ENCODE measurements at regions not wholly inside any gene's neighbourhood (a gene's known extent, or its start where the extent isn't known, plus 50 kb on each side); places are given as distances from the start of the nearest gene placed in this dataset.
"Not testable (repeated sequence)": the region's sequence is repeated elsewhere in the genome, so short reads cannot be mapped to it uniquely, and the experiment has no call there.

GRCh38 chr10:30542001-30542894, 87.3 kb downstream of the LYZL2 start:
- no peak for TF ChIP-seq CTCF (IDR thresholded peaks at IDR 0.05; ENCODE audit: control insufficient read depth, extremely low read depth, insufficient read depth)
- DNase-seq (ENCODE audit: low read depth), result peak; percentile 7
- H3K4me3 ChIP-seq (ENCODE audit: low read depth, low read length), result no peak overlapping the region

GRCh38 chr10:30540276-30540675, 89.3 kb downstream of the LYZL2 start:
- H3K4me3 ChIP-seq (ENCODE audit: low read depth, low read length), result no peak overlapping the region
- TF ChIP-seq CTCF (IDR thresholded peaks at IDR 0.05; ENCODE audit: control insufficient read depth, extremely low read depth, insufficient read depth), result no peak
- no peak for DNase-seq (ENCODE audit: low read depth)

- DNase-seq (ENCODE audit: low read depth), result no peak
- no peak overlapping the region for H3K4me3 ChIP-seq (ENCODE audit: low read depth, low read length)
- no peak for TF ChIP-seq CTCF (IDR thresholded peaks at IDR 0.05; ENCODE audit: control insufficient read depth, extremely low read depth, insufficient read depth)
Observed at GRCh38 chr10:30538086-30538485, 91.5 kb downstream of the LYZL2 start.

- no peak overlapping the region for H3K4me3 ChIP-seq (ENCODE audit: low read depth, low read length)
- no peak for DNase-seq (ENCODE audit: low read depth)
- no peak for TF ChIP-seq CTCF (IDR thresholded peaks at IDR 0.05; ENCODE audit: control insufficient read depth, extremely low read depth, insufficient read depth)
Observed at GRCh38 chr10:30537586-30537985, 92.0 kb downstream of the LYZL2 start.

GRCh38 chr10:30537158-30537557, 92.4 kb downstream of the LYZL2 start:
- DNase-seq (ENCODE audit: low read depth); H3K4me3 ChIP-seq (ENCODE audit: low read depth, low read length): not testable (repeated sequence)

GRCh38 chr10:30536578-30536977, 93.0 kb downstream of the LYZL2 start:
- H3K4me3 ChIP-seq (ENCODE audit: low read depth, low read length), result no peak overlapping the region
- TF ChIP-seq CTCF (IDR thresholded peaks at IDR 0.05; ENCODE audit: control insufficient read depth, extremely low read depth, insufficient read depth), result no peak
- no peak for DNase-seq (ENCODE audit: low read depth)

GRCh38 chr10:30535677-30536076, 93.9 kb downstream of the LYZL2 start:
- H3K4me3 ChIP-seq (ENCODE audit: low read depth, low read length), result no peak overlapping the region
- no peak for TF ChIP-seq CTCF (IDR thresholded peaks at IDR 0.05; ENCODE audit: control insufficient read depth, extremely low read depth, insufficient read depth)
- no peak for DNase-seq (ENCODE audit: low read depth)

Data from LNCaP clone FGC (cell line).